Natural killer cell (primary cell): ENCODE measurements at regions not wholly inside any gene's neighbourhood (a gene's known extent, or its start where the extent isn't known, plus 50 kb on each side); places are given as distances from the start of the nearest gene placed in this dataset.

Experiments
- ATAC-seq, 3 donors: fragments of 150-1000 bp in 2 of 3; fragments of 200-7000 bp in 1 of 3; cut with Tn5 transposase; 1 replicate in 1 of 3; 2 replicates in 2 of 3; pipeline ENCODE4 v1.10.0; 2021; ENCODE audit warnings: mild to moderate bottlenecking in 2 of 3, moderate library complexity in 2 of 3
- DNase-seq, 2 donors: peaks; one replicate each; pipeline versions ENCODE4 v3.0.0 to v3.0.0-alpha.2; 2013 to 2021; ENCODE audit warnings: mixed read lengths in 1 of 2
- H3K27ac ChIP-seq: one replicate; pipeline ENCODE4 v1.5.1; 2013; ENCODE audit warnings: mild to moderate bottlenecking, low read length
- H3K27me3 ChIP-seq: one replicate; pipeline ENCODE4 v1.6.1; 2013; ENCODE audit warnings: low read length; ENCODE audit not compliant: control insufficient read depth, insufficient read depth
- H3K36me3 ChIP-seq: one replicate; pipeline ENCODE4 v1.6.1; 2013; ENCODE audit warnings: low read length; ENCODE audit not compliant: control insufficient read depth, insufficient read depth
- H3K4me1 ChIP-seq: one replicate; pipeline ENCODE4 v1.6.1; 2013; ENCODE audit warnings: low read length; ENCODE audit not compliant: control insufficient read depth, insufficient read depth
- H3K4me3 ChIP-seq: one replicate; pipeline ENCODE4 v1.5.1; 2013; ENCODE audit warnings: low read length
- H3K9me3 ChIP-seq: one replicate; pipeline ENCODE4 v1.6.1; 2013; ENCODE audit warnings: low read length; ENCODE audit not compliant: control insufficient read depth, insufficient read depth
- H3K27ac Mint-ChIP-seq, 2 donors: one replicate each; pipeline ENCODE4 v1.8.0; 2022; ENCODE audit warnings: mild to moderate bottlenecking in 2 of 2, mixed read lengths in 2 of 2, moderate library complexity in 1 of 2
- H3K27me3 Mint-ChIP-seq, 2 donors: one replicate each; pipeline ENCODE4 v1.8.0; 2022; ENCODE audit warnings: low read depth in 2 of 2, mixed read lengths in 2 of 2
- H3K36me3 Mint-ChIP-seq: one replicate; pipeline ENCODE4 v1.8.0; 2022; ENCODE audit warnings: mixed read lengths
- H3K4me1 Mint-ChIP-seq, 2 donors: one replicate each; pipeline ENCODE4 v1.8.0; 2022; ENCODE audit warnings: mixed read lengths in 2 of 2
- H3K4me3 Mint-ChIP-seq: one replicate; pipeline ENCODE4 v1.8.0; 2022; ENCODE audit warnings: mild to moderate bottlenecking, moderate library complexity, mixed read lengths
- H3K9me3 Mint-ChIP-seq, 2 donors: one replicate each; pipeline ENCODE4 v1.8.0; 2022; ENCODE audit warnings: mixed read lengths in 2 of 2
- CTCF ChIP-seq: fragments of 200-600 bp; IDR thresholded peaks from one replicate; pipeline ENCODE4 v1.8.0; 2022; ENCODE audit warnings: antibody characterized with exemption
- WGBS: methylation state at CpG from one replicate; pipeline ENCODE4 v1.1.7; 2013; ENCODE audit warnings: missing lambda C conversion rate; ENCODE audit not compliant: insufficient coverage; 5-methylcytosine and 5-hydroxymethylcytosine counted together
- intact Hi-C: fragments of 100-400 bp; cut with micrococcal nuclease; formaldehyde crosslinking; loops from one replicate; pipeline ENCODE4 v1.14.2; 2022

GRCh38 chr5:89300426-89300970, 417.5 kb upstream of the MEF2C start:
- Histone ChIP-seq H3K4me1 (no peaks in the 10 kb centered on the region), H3K27me3 (no peaks in the 10 kb centered on the region), H3K9me3 (no peaks in the 10 kb centered on the region), H3K36me3 (no peaks in the 10 kb centered on the region), H3K4me3 (no peak overlapping the region), H3K27ac (no peak overlapping the region)
- Mint-ChIP-seq H3K4me1 (no peaks in the 10 kb centered on the region), H3K27me3 (no peaks in the 10 kb centered on the region), H3K4me3 (no peak overlapping the region), H3K36me3 (no peaks in the 10 kb centered on the region), H3K9me3 (no peaks in the 10 kb centered on the region), H3K27ac (no peak overlapping the region)
- no peak for TF ChIP-seq CTCF
- WGBS, result 79% methylated on average over 2 of the region's 2 CpGs
- ATAC-seq (no peak), DNase-seq (no peak)
- intact Hi-C loops, result no loop called here

- DNase-seq (no peak), ATAC-seq (no peak)
- no peak overlapping the region for H3K4me3 Mint-ChIP-seq
- TF ChIP-seq CTCF, result no peak
- Histone ChIP-seq H3K36me3 (no peaks in the 10 kb centered on the region), H3K27me3 (no peaks in the 10 kb centered on the region), H3K4me1 (no peaks in the 10 kb centered on the region), H3K4me3 (no peak overlapping the region), H3K27ac (no peak overlapping the region), H3K9me3 (no peaks in the 10 kb centered on the region)
- no peak overlapping the region for H3K27ac Mint-ChIP-seq
- 100% methylated on average over 1 of the region's 2 CpGs for WGBS
- no peaks in the 10 kb centered on the region for H3K9me3 Mint-ChIP-seq
- H3K27me3 Mint-ChIP-seq, result no peaks in the 10 kb centered on the region
- no peaks in the 10 kb centered on the region for H3K36me3 Mint-ChIP-seq
- intact Hi-C loops, result no loop called here
- H3K4me1 Mint-ChIP-seq, result no peaks in the 10 kb centered on the region
Observed at GRCh38 chr5:89299998-89300397, 417.0 kb upstream of the MEF2C start.

- Histone ChIP-seq H3K27me3 (no peaks in the 10 kb centered on the region), H3K27ac (no peak overlapping the region), H3K36me3 (no peaks in the 10 kb centered on the region), H3K4me1 (no peaks in the 10 kb centered on the region), H3K9me3 (no peaks in the 10 kb centered on the region), H3K4me3 (no peak overlapping the region)
- no peak for ATAC-seq
- Mint-ChIP-seq H3K36me3 (no peaks in the 10 kb centered on the region), H3K27me3 (no peaks in the 10 kb centered on the region), H3K27ac (no peak overlapping the region), H3K4me3 (no peak overlapping the region), H3K4me1 (no peaks in the 10 kb centered on the region), H3K9me3 (no peaks in the 10 kb centered on the region)
- no peak for TF ChIP-seq CTCF
- intact Hi-C loops, result no loop called here
- no CpG with 5 or more reads among the region's 1 CpG for WGBS
- DNase-seq, result no peak
Observed at GRCh38 chr5:89297066-89297465, 414.1 kb upstream of the MEF2C start.

- H3K4me1 Mint-ChIP-seq, result no peaks in the 10 kb centered on the region
- Histone ChIP-seq H3K27ac (no peak overlapping the region), H3K36me3 (no peaks in the 10 kb centered on the region), H3K4me1 (no peaks in the 10 kb centered on the region), H3K4me3 (no peak overlapping the region), H3K9me3 (no peaks in the 10 kb centered on the region), H3K27me3 (no peaks in the 10 kb centered on the region)
- H3K4me3 Mint-ChIP-seq, result no peak overlapping the region
- H3K36me3 Mint-ChIP-seq, result no peaks in the 10 kb centered on the region
- H3K27me3 Mint-ChIP-seq, result no peaks in the 10 kb centered on the region
- ATAC-seq, result peak in 2 of 3 donors; percentile 22 to 39
- no peak overlapping the region for H3K27ac Mint-ChIP-seq
- intact Hi-C loops, result no loop called here
- 33% methylated on average over 1 of the region's 2 CpGs for WGBS
- peak in 1 of 2 donors; percentile 7 for DNase-seq
- H3K9me3 Mint-ChIP-seq, result no peaks in the 10 kb centered on the region
- TF ChIP-seq CTCF, result no peak
Observed at GRCh38 chr5:89293810-89294209, 410.8 kb upstream of the MEF2C start.
